HG02642 (cell line): ENCODE measurements at regions not wholly inside any gene's neighbourhood (a gene's known extent, or its start where the extent isn't known, plus 50 kb on each side); places are given as distances from the start of the nearest gene placed in this dataset.

Experiments
- ATAC-seq: cut with Tn5 transposase; IDR thresholded peaks from one replicate; pipeline ENCODE4 v1.9.1; 2021; ENCODE audit warnings: mild to moderate bottlenecking; ENCODE audit not compliant: unreplicated experiment, poor library complexity

DNA sequence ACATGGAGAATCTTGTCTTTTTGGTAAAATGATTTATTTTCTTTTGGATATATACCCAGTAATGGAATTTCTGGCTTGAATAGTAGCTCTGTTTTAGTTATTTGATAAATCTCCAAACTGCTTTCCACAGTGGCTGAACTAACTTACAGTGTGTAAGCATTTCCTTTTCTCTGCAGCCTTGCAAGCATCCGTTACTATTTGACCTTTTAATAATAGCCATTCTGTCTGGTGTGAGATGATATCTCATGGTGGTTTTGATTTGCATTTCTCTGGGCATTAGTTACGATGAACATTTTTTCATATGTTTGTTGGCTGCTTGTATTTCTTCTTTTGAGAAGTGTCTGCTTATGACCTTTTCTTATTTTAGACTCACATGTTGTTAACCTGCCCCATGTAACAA is 190.2 kb downstream of the GALR1 start:
- no peak for ATAC-seq

DNA sequence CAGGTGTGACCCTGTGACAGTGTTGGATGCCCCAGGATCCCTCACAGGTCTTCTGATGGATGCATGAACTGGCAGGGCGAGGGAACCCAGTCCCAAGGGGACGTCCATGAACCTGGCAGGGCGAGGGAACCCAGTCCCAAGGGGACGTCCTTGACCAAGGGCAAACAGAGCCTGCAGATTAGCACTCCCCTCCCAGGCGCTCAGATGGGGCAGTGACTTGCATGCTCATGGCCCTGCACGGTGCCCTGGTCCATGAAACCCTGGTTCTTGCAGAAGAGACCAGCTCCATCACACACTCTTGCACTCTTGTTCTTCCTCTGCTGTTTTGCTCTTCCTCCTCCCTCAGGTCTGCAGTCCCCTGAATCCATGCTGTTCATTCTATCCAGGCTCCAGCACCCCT is 192.7 kb downstream of the GALR1 start:
- ATAC-seq: no peak

DNA sequence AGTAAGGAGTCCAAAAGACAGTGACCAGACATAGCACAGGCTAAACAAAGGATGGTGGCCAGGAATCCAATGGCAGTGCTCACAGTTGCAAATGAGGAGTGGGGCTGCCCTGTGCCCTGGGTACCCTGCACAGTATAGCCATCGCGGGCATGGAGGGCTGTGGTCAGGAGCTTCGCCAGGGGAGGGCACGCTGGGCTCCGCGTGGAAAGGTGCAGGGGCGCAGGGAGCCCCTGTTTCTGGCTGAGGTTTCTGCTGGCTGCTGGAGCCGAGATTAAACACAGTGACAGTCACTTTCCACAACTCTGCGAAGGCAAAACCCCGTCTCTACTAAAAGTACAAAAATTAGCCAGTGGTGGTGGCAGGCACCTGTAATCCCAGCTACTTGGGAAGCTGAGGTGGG is 194.7 kb downstream of the GALR1 start:
- no peak for ATAC-seq

DNA sequence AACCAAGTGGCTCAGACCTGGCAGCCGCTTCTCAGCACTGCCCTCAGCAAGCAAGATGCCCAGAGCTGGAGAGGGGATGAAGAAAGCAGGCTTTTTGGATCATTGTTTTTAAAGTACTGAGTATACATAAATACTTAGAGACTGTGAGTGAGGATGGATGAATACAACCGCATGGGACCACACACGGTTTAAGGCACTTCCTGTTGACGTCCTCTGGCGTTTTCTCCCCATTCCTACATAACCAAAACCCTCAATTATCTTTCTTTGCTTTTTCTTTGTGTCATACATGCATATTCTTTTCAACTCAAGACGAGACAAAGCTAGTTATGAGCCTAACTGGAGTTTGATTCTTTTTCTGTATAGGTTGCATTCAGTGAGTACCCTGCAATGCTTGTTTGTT is 198.4 kb downstream of the GALR1 start:
- no peak for ATAC-seq

DNA sequence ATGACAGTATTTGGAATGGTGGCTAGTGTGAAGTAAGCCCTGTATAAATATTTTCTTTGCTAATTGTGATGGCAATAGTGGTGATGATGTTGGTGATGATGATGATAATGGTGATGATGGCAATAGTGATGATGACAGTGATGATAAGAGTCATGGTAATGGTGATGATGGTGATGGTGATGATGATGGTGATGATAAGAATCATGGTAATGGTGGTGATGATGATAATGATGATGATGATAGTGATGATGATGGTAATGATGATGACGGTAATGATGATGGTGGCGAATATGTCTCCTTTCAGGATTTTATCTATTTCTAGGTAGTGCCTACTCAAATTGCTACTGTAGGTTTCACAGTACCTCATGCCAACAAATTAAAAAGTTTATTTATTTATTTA is 205.4 kb downstream of the GALR1 start:
- ATAC-seq: no peak

DNA sequence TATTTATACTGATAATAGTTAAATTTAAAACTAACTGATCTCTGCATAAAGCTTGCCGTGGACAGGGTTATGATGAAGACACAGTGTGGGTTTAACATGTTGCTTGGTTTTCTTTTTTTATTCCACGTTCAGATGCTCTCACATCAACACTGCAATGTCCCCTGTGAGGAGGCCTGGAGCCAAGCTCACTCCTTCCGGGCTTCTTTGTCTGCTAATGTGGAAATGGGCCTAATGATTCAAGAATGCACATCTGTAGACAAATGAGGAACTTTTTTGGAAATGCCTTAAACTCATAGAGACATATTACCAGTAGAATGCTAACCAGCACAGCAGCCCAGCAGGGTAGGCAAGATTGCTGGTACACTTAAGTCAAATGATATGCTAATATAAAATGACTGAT is 208.0 kb downstream of the GALR1 start:
- no peak for ATAC-seq

DNA sequence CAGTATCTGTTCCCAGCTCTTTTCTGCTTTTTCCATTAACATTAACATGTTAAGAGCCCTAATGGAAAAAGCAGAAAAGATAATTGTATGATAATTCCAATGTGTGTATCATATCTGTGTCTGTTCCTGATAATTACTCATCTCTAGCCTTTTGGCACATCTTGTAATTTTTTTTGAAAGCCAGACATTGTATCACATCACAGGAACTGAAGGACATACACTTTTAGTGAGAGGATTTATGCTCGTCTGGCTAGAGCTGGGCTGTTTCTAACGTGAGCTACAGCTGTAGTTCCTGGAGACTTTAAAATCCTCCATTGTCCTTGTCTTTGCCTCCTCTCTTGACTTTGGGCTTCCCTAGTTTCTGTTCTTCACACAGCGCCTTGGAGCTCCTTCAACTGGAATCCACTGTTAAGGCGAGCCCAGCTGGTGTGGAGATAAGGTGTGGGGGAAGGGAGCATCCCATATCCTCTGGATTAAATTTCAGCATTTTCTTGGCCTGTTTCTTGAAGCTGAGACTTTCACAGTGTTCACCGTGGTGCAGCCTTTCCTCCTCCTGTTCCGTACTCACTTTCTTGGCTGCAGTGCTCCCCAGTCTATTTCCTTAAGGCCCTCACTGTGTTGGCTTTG is 211.5 kb downstream of the GALR1 start:
- ATAC-seq: no peak

DNA sequence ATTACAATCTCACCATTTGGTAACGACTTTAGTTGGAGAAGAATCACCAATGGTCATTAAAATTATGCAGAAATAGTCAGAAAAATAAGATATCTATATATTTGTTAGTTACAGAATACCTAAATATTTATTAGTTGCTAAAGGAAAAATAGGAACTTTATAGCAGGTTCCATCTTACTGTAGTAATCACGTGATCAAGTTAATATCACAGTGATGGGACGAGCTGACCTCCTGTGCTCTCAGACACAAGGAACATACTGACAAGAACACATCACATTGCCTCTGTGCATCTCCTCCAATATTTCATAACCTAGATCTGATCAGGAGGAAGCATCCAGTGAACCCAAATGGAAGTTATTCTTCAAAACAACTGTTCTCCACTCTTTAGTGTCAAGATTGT is 215.3 kb downstream of the GALR1 start:
- no peak for ATAC-seq

DNA sequence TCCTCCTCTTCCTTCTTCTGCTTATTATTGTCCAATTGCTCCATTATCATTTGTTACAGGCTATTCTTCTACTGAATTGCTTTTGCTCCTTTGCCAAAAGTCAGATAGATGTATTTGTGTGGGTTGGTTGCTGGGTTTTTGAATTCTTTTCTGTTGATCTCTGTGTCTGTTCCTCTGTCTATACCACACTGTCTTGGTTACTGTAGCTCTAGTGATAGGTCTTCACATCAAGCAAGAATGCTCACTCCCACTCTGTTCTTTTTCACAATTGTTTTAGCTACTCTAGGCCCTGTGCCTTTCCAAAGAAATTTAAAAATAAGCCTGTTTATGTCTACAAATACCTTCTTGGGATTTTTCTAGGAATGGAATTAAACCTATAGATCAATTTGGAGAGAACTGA is 217.2 kb downstream of the GALR1 start:
- ATAC-seq: no peak

DNA sequence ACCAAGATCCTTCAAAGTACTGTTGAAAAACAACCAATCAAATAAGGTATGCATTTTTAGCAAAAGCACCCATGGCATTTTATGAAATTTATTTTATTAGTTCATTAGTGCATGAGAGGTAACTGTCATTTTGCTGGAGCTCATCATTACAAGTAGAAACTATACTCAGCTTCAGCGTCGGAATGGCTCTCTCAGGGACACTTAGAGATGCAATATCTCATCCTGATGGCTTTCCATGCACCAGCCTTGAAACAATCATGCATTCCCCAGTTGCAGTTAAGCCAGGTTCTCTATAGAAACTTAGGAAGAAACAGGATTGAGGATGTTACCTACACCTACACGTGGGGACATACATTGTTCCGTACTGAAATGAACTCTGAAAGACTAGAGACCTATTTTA is 219.5 kb downstream of the GALR1 start:
- ATAC-seq: no peak

DNA sequence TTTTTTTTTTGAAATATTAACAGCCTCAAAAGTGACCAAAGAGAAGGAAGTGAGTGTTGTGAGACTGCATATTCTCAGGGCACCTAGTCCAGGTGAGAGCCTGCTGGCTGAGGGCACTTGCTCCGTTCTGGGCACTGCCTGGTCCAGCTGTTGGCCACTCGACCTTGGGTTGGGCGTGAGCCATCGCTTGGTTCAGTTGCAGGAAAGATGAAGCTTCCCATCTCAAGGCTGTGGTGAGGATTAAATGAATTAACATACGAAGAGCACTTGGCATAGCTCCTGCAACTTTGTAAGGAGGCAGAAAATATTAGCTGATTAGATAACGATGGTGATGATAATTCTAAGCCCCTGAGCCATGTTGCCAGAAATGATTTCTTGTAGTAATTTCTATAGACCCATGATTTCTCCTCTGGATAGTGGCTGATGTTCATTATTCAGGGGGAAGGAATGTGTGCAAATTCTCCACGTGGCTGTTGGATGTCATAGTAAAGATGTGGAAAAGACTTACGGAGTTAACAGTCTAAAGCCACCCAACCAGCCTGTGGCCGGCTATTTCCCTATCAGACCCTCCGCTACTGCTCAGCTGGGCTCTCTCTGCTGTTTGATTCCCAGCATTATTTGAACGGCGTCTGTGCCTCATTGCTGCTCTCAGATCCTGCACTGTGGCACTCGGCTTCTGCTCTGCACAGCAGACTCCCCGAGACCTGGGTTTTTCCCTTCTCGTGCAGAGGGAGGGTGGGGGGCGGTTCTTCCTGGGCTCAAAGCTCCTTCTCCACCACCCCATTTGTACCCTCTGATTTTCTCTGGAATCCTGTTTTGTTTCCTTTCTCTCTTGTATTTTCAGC is 221.1 kb downstream of the GALR1 start:
- ATAC-seq: no peak

DNA sequence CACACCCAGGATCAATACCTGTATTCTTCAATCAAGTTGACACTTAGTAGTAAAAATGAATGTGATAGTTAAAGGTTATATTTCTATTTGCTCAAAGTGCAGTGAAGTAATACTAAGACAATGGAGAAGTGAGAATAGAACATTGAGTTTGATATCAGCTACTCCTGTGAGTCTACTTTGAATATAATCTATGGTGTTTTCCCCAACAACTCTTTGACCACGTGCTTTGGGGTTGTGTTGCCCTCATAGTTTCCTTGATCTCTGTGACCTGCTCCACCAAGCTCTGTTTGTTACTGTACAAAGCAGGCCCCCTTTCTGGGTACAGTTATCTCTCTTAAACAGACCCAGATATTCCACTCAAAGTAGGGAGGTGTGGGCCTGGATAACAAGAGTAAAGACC is 222.9 kb downstream of the GALR1 start:
- no peak for ATAC-seq

DNA sequence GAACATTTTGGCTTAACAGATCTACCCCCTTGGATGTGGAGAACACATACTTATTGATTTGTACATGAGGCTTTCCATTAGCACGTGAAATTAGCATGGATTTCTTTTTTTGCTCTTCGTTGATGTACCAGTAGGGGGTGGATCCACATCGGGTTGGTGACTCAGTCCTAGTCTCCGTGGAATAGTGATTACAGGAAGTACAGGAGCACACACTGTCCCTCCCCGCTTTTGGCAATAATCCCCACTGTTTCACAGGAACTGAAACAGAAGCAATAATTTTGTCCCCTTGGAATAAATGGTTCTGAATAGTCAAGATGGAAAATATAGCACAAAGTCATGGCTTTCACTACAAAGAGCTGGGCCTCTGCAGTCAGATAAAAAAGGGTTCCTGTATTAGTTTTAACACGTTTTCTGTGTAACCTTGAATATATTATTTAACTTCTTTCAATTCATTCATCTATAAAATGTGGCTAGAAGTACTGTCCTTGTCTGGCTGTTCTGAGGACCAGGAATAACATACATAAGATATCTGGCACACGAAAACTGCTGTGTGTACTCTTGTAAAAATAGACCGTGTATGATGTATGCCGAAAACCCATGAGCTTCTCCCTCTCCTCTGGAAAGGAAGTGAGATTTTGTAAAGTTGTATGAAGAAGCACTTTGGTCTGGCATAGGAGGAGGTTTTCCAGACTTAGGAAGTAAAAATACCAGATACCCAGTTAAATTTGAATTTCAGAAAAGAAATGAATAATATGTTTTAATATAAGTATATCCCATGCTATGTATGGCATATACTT is 229.2 kb downstream of the GALR1 start:
- ATAC-seq: no peak

DNA sequence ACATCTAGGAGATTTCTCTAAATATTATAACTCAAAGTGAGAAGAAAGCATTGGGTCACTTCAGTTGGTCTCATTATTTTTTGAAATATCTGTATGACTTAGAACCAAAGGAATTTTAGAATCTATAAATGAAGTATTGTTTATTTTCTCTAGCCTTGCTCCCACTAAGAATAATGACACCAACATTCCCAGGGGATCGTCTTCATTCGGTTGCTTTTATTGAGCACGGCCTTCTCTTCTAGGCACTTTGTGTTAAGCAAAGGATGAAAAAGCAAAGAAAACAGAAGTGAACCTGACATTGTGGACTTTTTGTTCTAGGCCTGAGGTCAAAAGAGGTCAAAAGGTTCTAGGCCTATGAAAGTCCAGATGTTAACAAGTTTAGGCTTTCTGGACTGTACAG is 231.9 kb downstream of the GALR1 start:
- no peak for ATAC-seq

DNA sequence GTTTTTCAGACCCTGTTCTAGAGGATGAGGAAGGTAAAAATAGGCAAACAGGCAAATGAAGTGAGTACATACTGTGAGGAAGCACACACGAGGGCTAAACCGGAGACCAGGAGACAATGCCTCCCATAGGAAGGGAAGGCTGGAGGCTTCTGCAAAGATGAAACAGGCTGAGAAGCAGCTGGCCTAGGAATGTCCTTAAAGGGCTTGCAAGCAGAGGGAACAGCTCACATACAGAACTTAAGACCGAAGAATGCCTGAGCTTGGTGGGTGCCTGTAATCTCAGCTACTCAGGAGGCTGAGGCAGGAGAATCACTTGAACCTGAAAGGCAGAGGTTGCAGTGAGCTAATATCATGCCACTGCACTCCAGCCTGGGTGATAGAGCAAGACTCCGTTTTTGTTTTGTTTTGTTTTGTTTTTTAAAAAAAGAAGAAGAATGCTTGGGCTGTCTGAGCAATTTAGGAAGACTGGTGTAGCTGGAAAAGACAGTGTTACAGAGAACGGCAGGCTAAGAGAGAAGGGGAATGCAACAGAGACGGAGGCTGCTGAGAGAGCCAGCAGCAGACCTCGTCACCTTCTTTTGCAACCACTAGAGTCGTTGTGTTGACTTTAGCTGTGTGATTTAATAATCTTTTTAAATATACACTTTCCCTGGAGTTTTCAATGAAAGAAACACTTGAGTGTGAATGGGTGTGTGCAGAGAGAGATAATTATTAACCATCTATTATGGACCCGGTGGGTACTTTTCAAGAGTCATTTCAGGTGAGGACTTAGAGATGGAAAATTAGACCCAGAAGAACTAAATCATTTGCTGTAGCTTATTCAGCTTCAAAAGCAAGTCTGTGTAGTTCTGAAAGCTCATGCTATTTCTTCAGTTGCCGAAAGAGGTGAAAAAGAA is 232.8 kb downstream of the GALR1 start:
- no peak for ATAC-seq

DNA sequence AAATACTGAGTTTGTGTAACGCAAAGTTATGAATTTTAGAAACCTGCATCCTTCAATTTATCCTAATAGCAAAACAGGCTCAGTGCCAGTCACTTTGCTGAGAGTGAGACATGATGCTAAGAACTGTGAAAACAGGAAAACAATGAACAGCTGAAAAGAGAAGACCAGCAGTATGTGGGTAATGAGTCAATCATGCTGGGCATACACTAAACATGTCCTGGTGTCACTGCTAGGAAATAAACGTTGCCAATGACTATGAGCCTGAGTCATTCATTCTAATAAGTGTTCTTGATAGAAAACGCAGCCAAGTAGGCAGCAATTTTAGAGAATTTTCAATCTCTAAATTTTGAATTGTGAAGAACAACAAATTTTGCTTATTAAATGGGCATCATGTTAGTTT is 237.3 kb downstream of the GALR1 start:
- no peak for ATAC-seq

DNA sequence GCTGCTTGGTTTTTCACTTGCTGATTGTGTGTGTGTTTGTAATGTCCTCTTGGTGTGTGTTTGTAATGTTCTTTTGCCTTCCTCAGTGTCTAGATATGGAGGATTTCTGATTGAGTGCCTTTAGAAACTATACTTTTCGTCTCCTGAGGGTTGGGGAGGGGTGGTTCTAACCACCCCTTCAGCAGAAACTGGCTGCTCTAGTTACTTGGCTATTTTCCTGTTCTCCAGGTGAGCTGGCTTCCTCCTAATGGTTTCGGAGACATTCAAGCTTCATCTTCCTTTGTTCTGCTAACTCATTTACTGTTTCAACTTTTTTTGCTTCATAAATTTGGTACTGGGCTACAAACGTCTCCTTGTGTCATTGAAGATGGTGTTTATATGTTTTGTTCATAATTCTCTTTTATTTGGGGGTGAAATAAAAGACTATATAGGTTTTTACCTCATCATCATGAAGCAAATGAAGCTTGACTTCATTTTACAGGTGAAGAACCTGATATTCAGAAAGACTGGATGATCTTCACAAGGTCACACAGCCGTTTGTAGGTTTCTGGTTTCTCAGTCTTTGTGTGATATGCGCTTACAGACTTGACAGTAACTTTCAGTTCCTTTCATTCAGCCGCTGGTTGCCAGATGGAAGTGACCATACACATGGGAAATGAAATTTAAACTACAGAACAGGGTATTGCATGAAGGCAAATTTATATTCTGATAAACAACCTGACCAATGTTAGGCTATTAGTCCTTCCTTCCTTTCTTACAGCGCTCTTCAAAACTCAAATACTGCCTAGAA is 238.5 kb downstream of the GALR1 start:
- no peak for ATAC-seq

DNA sequence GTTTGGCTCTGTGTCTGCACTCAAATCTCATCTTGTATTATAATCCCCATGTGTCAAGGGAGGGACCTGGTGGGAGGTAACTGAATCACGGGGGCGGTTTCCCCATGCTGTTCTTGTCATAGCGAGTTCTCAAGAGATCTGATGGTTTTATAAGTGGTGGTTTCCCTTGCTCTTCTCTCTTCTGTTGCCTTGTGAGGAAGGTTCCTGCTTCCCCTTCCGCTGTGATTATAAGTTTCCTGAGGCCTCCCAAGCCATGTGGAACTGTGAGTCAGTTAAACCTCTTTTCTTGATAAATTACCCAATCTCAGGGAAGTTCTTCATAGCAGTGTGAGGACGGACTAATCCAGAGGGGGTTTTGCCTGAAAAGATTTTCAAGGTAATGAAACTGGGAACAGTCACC is 245.4 kb downstream of the GALR1 start:
- ATAC-seq: no peak

DNA sequence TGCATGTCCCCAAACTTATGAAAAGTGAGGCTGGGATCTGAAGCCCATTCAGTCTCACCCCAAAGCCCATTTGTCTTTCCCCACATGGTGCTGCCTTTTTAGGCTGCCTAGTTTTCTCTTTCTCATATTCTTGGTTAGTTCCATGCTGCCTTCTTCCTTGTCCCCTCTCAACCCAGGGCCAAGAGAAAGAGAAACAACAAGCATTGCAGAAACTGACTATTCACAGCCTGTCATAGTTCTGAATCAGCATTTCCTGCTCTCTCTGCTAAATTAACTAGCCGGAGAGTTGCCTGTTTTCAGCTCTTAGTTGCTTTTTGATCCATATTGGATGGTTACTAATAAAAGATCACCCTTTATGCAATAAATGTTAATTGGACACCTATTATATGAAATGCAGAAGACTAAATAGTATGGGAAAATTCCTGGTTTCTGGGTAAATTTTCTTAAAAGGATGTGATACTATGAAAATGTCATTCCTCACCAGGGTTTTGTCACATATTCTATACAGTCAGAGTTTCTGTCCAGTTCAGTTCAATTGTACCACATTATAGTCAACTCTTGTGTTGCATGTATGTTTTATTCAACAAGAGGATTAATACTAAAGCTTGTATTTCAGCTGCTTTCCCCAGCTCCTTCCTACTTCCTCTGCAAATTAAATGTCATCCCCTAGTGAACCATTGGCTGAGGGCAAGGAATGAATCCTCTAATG is 246.5 kb downstream of the GALR1 start:
- no peak for ATAC-seq
